CD4-positive, alpha-beta T cell treated with Interleukin-12 subunit alpha and Interleukin-12 subunit beta, for 1 hour (primary cell): ENCODE measurements at regions not wholly inside any gene's neighbourhood (a gene's known extent, or its start where the extent isn't known, plus 50 kb on each side); places are given as distances from the start of the nearest gene placed in this dataset.

ENCODE experiments used
- DNase-seq: peaks from one replicate; pipeline ENCODE4 v3.0.0-alpha.2; 2020

- DNase-seq: no peak
These were observed 890.3 kb downstream of the C6orf118 start for GRCh38 chr6:164419099-164419498.

- no peak for DNase-seq
These were observed 891.2 kb downstream of the C6orf118 start for GRCh38 chr6:164418262-164418588.

- DNase-seq: no peak
These were observed 891.7 kb downstream of the C6orf118 start for GRCh38 chr6:164417537-164418261.

GRCh38 chr6:164415832-164416563 lies 893.4 kb downstream of the C6orf118 start:
- DNase-seq: no peak

- no peak for DNase-seq
These were observed 894.7 kb downstream of the C6orf118 start for GRCh38 chr6:164414695-164415094.

GRCh38 chr6:164412566-164412965 lies 896.8 kb downstream of the C6orf118 start:
- DNase-seq: no peak

GRCh38 chr6:164410017-164410416 lies 899.4 kb downstream of the C6orf118 start:
- no peak for DNase-seq

- no peak for DNase-seq
These were observed 899.9 kb downstream of the C6orf118 start for GRCh38 chr6:164409309-164410009.

GRCh38 chr6:164408868-164409267 lies 900.5 kb downstream of the C6orf118 start:
- no peak for DNase-seq

GRCh38 chr6:164404812-164405488 lies 904.5 kb downstream of the C6orf118 start:
- no peak for DNase-seq

GRCh38 chr6:164401871-164402270 lies 907.5 kb downstream of the C6orf118 start:
- no peak for DNase-seq

- no peak for DNase-seq
These were observed 910.8 kb downstream of the C6orf118 start for GRCh38 chr6:164398647-164399046.

GRCh38 chr6:164396071-164397047 lies 913.0 kb downstream of the C6orf118 start:
- no peak for DNase-seq

GRCh38 chr6:164379795-164380194 lies 929.6 kb downstream of the C6orf118 start:
- DNase-seq: no peak

- no peak for DNase-seq
These were observed 931.1 kb downstream of the C6orf118 start for GRCh38 chr6:164378330-164378729.

GRCh38 chr6:164377348-164377918 lies 932.0 kb downstream of the C6orf118 start:
- DNase-seq: no peak

- DNase-seq: no peak
These were observed 938.6 kb downstream of the C6orf118 start for GRCh38 chr6:164370773-164371172.

GRCh38 chr6:164359441-164359840 lies 944.9 kb downstream of the QKI start:
- DNase-seq: no peak

GRCh38 chr6:164359036-164359435 lies 944.5 kb downstream of the QKI start:
- no peak for DNase-seq

GRCh38 chr6:164356814-164357213 lies 942.3 kb downstream of the QKI start:
- no peak for DNase-seq

- no peak for DNase-seq
These were observed 932.9 kb downstream of the QKI start for GRCh38 chr6:164347455-164347854.

GRCh38 chr6:164346631-164347030 lies 932.1 kb downstream of the QKI start:
- DNase-seq: no peak
